K562 (cell line): ENCODE measurements at regions not wholly inside any gene's neighbourhood (a gene's known extent, or its start where the extent isn't known, plus 50 kb on each side); places are given as distances from the start of the nearest gene placed in this dataset.

ENCODE experiments used
- BRD9 ChIP-seq: fragments of 450-650 bp; IDR thresholded peaks from 2 replicates; pipeline ENCODE4 v1.6.1; 2018; ENCODE audit warnings: low read depth; ENCODE audit not compliant: partially characterized antibody
- FOXK2 ChIP-seq, 2 experiments: fragments of 450-650 bp; IDR thresholded peaks in 1 of 2; conservative IDR thresholded peaks in 1 of 2; 2 replicates each; pipeline ENCODE4 v1.6.1; 2016; ENCODE audit warnings: low read depth in 2 of 2, mild to moderate bottlenecking in 1 of 2
- GTF2F1 ChIP-seq: IDR thresholded peaks from 2 replicates; pipeline ENCODE4 v1.6.1; 2011; ENCODE audit warnings: low read depth, low read length, improper control_type of control experiment
- KDM2B ChIP-seq: fragments of 250-450 bp; sonication (Bioruptor Pico); IDR thresholded peaks from 2 replicates; pipeline ENCODE4 v1.8.0; 2021; ENCODE audit warnings: mild to moderate bottlenecking, moderate library complexity
- SIN3B ChIP-seq: fragments of 450-650 bp; IDR thresholded peaks from 2 replicates; pipeline ENCODE4 v1.6.1; 2017; ENCODE audit warnings: low read depth, mild to moderate bottlenecking, moderate library complexity
- THRA ChIP-seq: fragments of 450-650 bp; IDR thresholded peaks from 2 replicates; pipeline ENCODE4 v1.6.1; 2017; ENCODE audit warnings: mild to moderate bottlenecking, moderate library complexity
- WHSC1 ChIP-seq: IDR thresholded peaks from one replicate; pipeline ENCODE4 v1.6.1; 2012; ENCODE audit warnings: low read length, control low read depth, inconsistent platforms
- TF ChIP-seq, protein P1 (sequence below): sonication (generic); formaldehyde crosslinking; IDR thresholded peaks from 2 replicates; pipeline ENCODE4 v1.8.0; 2022; ENCODE audit warnings: mild to moderate bottlenecking, missing genetic modification reagents

GRCh38 chr6:145008715-145009114 is 723.6 kb downstream of the UTRN start (continued):
- TF ChIP-seq, protein P1, sequence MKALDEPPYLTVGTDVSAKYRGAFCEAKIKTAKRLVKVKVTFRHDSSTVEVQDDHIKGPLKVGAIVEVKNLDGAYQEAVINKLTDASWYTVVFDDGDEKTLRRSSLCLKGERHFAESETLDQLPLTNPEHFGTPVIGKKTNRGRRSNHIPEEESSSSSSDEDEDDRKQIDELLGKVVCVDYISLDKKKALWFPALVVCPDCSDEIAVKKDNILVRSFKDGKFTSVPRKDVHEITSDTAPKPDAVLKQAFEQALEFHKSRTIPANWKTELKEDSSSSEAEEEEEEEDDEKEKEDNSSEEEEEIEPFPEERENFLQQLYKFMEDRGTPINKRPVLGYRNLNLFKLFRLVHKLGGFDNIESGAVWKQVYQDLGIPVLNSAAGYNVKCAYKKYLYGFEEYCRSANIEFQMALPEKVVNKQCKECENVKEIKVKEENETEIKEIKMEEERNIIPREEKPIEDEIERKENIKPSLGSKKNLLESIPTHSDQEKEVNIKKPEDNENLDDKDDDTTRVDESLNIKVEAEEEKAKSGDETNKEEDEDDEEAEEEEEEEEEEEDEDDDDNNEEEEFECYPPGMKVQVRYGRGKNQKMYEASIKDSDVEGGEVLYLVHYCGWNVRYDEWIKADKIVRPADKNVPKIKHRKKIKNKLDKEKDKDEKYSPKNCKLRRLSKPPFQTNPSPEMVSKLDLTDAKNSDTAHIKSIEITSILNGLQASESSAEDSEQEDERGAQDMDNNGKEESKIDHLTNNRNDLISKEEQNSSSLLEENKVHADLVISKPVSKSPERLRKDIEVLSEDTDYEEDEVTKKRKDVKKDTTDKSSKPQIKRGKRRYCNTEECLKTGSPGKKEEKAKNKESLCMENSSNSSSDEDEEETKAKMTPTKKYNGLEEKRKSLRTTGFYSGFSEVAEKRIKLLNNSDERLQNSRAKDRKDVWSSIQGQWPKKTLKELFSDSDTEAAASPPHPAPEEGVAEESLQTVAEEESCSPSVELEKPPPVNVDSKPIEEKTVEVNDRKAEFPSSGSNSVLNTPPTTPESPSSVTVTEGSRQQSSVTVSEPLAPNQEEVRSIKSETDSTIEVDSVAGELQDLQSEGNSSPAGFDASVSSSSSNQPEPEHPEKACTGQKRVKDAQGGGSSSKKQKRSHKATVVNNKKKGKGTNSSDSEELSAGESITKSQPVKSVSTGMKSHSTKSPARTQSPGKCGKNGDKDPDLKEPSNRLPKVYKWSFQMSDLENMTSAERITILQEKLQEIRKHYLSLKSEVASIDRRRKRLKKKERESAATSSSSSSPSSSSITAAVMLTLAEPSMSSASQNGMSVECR (CRISPR knock-in tag): no peak
- TF ChIP-seq THRA (no peak), SIN3B (no peak), KDM2B (CRISPR knock-in tag) (no peak), FOXK2 (conservative IDR thresholded peaks at IDR 0.05 in 1 of 2, IDR thresholded peaks at IDR 0.05 in 1 of 2; ENCODE audit: low read depth in 2 of 2) (no peak), BRD9 (no peak), GTF2F1 (no peak), WHSC1 (no peak)
